Lower leg skin (tissue), 3 donors: ENCODE measurements at regions not wholly inside any gene's neighbourhood (a gene's known extent, or its start where the extent isn't known, plus 50 kb on each side); places are given as distances from the start of the nearest gene placed in this dataset.
"Not testable (repeated sequence)": the region's sequence is repeated elsewhere in the genome, so short reads cannot be mapped to it uniquely, and the experiment has no call there.

Source experiments
- POLR2A ChIP-seq, 2 donors: fragments of 450-650 bp; IDR thresholded peaks; one replicate each; pipeline ENCODE4 v1.6.1; 2016 to 2017; ENCODE audit warnings: antibody characterized with exemption in 2 of 2, mild to moderate bottlenecking in 1 of 2, moderate library complexity in 1 of 2
- TF ChIP-seq, protein P1 (sequence below), 3 donors: fragments of 450-650 bp; IDR thresholded peaks; one replicate each; pipeline ENCODE4 v1.5.1; 2016; ENCODE audit warnings: antibody characterized with exemption in 3 of 3, mild to moderate bottlenecking in 3 of 3, moderate library complexity in 2 of 3

- not testable (repeated sequence) for TF ChIP-seq POLR2A (IDR thresholded peaks at IDR 0.05)
- TF ChIP-seq, protein P1, sequence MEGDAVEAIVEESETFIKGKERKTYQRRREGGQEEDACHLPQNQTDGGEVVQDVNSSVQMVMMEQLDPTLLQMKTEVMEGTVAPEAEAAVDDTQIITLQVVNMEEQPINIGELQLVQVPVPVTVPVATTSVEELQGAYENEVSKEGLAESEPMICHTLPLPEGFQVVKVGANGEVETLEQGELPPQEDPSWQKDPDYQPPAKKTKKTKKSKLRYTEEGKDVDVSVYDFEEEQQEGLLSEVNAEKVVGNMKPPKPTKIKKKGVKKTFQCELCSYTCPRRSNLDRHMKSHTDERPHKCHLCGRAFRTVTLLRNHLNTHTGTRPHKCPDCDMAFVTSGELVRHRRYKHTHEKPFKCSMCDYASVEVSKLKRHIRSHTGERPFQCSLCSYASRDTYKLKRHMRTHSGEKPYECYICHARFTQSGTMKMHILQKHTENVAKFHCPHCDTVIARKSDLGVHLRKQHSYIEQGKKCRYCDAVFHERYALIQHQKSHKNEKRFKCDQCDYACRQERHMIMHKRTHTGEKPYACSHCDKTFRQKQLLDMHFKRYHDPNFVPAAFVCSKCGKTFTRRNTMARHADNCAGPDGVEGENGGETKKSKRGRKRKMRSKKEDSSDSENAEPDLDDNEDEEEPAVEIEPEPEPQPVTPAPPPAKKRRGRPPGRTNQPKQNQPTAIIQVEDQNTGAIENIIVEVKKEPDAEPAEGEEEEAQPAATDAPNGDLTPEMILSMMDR (IDR thresholded peaks at IDR 0.05) = not testable (repeated sequence)
Measured at GRCh38 chr9:66601472-66601871, 299.1 kb upstream of the ZNF658 start.
